Osteocyte (in vitro differentiated cells): ENCODE measurements at regions not wholly inside any gene's neighbourhood (a gene's known extent, or its start where the extent isn't known, plus 50 kb on each side); places are given as distances from the start of the nearest gene placed in this dataset.

Experiments used
- DNase-seq: peaks from one replicate; pipeline ENCODE4 v3.0.0; 2021; ENCODE audit warnings: mixed read lengths; ENCODE audit not compliant: unreplicated experiment; ENCODE audit errors: extremely low spot score
- H3K27ac Mint-ChIP-seq: one replicate; pipeline ENCODE4 v1.8.0; 2021; ENCODE audit warnings: mild to moderate bottlenecking, mixed read lengths; ENCODE audit not compliant: unreplicated experiment
- H3K27me3 Mint-ChIP-seq: one replicate; pipeline ENCODE4 v1.8.0; 2021; ENCODE audit warnings: mixed read lengths; ENCODE audit not compliant: unreplicated experiment
- H3K36me3 Mint-ChIP-seq: one replicate; pipeline ENCODE4 v1.8.0; 2021; ENCODE audit warnings: mixed read lengths; ENCODE audit not compliant: unreplicated experiment
- H3K4me1 Mint-ChIP-seq: one replicate; pipeline ENCODE4 v1.8.0; 2021; ENCODE audit warnings: mixed read lengths; ENCODE audit not compliant: unreplicated experiment
- H3K4me3 Mint-ChIP-seq: one replicate; pipeline ENCODE4 v1.8.0; 2021; ENCODE audit warnings: mild to moderate bottlenecking, moderate library complexity, mixed read lengths; ENCODE audit not compliant: unreplicated experiment
- H3K9me3 Mint-ChIP-seq: one replicate; pipeline ENCODE4 v1.8.0; 2021; ENCODE audit warnings: mixed read lengths; ENCODE audit not compliant: unreplicated experiment
- CTCF ChIP-seq: fragments of 200-600 bp; sonication (generic); IDR thresholded peaks from 2 replicates; pipeline ENCODE4 v1.5.0; 2021; ENCODE audit warnings: antibody characterized with exemption, mild to moderate bottlenecking, moderate library complexity

- peaks cover 5% of the 10 kb centered on the region for H3K36me3 Mint-ChIP-seq
- H3K4me3 Mint-ChIP-seq: no peak overlapping the region
- no peak overlapping the region for H3K27ac Mint-ChIP-seq
- no peak for DNase-seq
- no peaks in the 10 kb centered on the region for H3K27me3 Mint-ChIP-seq
- no peak for TF ChIP-seq CTCF
- H3K9me3 Mint-ChIP-seq: peaks cover 24% of the 10 kb centered on the region
- peaks cover 2% of the 10 kb centered on the region for H3K4me1 Mint-ChIP-seq
These were observed 140.9 kb upstream of the PMFBP1 start for GRCh38 chr16:72312828-72313227.

GRCh38 chr16:72311426-72311825 is 139.5 kb upstream of the PMFBP1 start:
- H3K36me3 Mint-ChIP-seq: peaks cover 5% of the 10 kb centered on the region
- no peak for DNase-seq

GRCh38 chr16:72309001-72309400 is 137.0 kb upstream of the PMFBP1 start:
- TF ChIP-seq CTCF: no peak
- H3K36me3 Mint-ChIP-seq: peaks cover 9% of the 10 kb centered on the region
- no peak for DNase-seq
- no peak overlapping the region for H3K27ac Mint-ChIP-seq
- H3K4me3 Mint-ChIP-seq: no peak overlapping the region
- peaks cover 30% of the 10 kb centered on the region for H3K9me3 Mint-ChIP-seq
- H3K4me1 Mint-ChIP-seq: peaks cover 2% of the 10 kb centered on the region
- no peaks in the 10 kb centered on the region for H3K27me3 Mint-ChIP-seq

More at GRCh38 chr16:72311426-72311825, 139.5 kb upstream of the PMFBP1 start:
- no peak for TF ChIP-seq CTCF
- Mint-ChIP-seq H3K9me3 (peaks cover 25% of the 10 kb centered on the region), H3K27ac (no peak overlapping the region), H3K4me3 (no peak overlapping the region), H3K27me3 (no peaks in the 10 kb centered on the region), H3K4me1 (peaks cover 2% of the 10 kb centered on the region)

- Mint-ChIP-seq H3K4me3 (no peak overlapping the region), H3K27ac (no peak overlapping the region), H3K36me3 (peaks cover 9% of the 10 kb centered on the region), H3K27me3 (no peaks in the 10 kb centered on the region), H3K9me3 (peaks cover 30% of the 10 kb centered on the region), H3K4me1 (peaks cover 2% of the 10 kb centered on the region)
- no peak for DNase-seq
- TF ChIP-seq CTCF: no peak
These were observed 136.4 kb upstream of the PMFBP1 start for GRCh38 chr16:72308396-72308795.

GRCh38 chr16:72302332-72302731 is 130.4 kb upstream of the PMFBP1 start:
- H3K27me3 Mint-ChIP-seq: no peaks in the 10 kb centered on the region
- TF ChIP-seq CTCF: no peak
- H3K36me3 Mint-ChIP-seq: peaks cover 7% of the 10 kb centered on the region
- H3K4me1 Mint-ChIP-seq: no peaks in the 10 kb centered on the region
- no peak overlapping the region for H3K27ac Mint-ChIP-seq
- DNase-seq: no peak
- H3K9me3 Mint-ChIP-seq: peaks cover 5% of the 10 kb centered on the region
- H3K4me3 Mint-ChIP-seq: no peak overlapping the region
